GM21619 (cell line): ENCODE measurements at regions not wholly inside any gene's neighbourhood (a gene's known extent, or its start where the extent isn't known, plus 50 kb on each side); places are given as distances from the start of the nearest gene placed in this dataset.
A peak's percentile ranks its signal among the peaks of the same experiment; 100 is the strongest.

Experiments
- ATAC-seq: cut with Tn5 transposase; IDR thresholded peaks from one replicate; pipeline ENCODE4 v1.9.1; 2021; ENCODE audit not compliant: unreplicated experiment

- no peak for ATAC-seq
These were observed 127.2 kb downstream of the BBS10 start for GRCh38 chr12:76220980-76221379.

DNA sequence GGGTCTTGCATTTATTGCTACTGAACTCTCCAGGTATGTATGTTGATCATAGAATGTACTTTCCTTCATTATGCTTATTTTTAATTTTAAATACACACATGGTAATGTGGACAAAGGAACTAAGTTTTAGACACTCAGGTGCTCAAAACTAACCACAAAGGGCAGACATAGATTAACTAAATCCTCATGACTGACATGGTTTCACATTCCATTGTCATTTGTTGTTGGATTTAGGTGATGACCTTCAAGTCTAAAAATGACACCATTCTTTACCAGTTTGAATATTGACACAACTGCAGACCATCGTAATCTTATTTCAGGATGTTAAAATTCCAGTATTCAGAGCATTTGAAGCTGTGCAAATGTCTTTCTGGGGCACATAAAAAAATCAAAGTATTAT, 128.4 kb downstream of the BBS10 start:
- ATAC-seq, result no peak

GRCh38 chr12:76216585-76217472, 131.4 kb downstream of the BBS10 start:
- ATAC-seq, result no peak

- ATAC-seq, result no peak
These were observed 123.6 kb upstream of the NAP1L1 start for GRCh38 chr12:76208129-76208528.

DNA sequence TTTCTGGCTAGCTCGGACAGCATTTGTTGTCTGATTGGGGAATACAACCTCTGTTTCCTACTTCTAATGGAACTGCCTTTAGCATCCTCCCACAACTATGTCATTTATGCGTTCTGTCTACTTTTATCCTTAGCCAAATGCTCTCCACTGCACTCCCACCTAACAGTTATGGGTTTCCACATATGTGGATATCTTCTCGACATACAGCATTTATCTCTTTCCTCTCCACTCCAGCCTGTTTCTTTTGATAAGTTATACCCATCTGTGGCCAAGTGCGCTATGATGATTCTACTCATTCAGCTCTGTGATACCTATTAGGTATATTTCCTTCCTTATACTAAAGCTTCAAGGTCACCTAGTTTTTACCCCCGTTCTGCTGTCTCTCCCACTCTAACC, 122.2 kb upstream of the NAP1L1 start:
- no peak for ATAC-seq

GRCh38 chr12:76206039-76206676, 121.7 kb upstream of the NAP1L1 start:
- ATAC-seq, result no peak

DNA sequence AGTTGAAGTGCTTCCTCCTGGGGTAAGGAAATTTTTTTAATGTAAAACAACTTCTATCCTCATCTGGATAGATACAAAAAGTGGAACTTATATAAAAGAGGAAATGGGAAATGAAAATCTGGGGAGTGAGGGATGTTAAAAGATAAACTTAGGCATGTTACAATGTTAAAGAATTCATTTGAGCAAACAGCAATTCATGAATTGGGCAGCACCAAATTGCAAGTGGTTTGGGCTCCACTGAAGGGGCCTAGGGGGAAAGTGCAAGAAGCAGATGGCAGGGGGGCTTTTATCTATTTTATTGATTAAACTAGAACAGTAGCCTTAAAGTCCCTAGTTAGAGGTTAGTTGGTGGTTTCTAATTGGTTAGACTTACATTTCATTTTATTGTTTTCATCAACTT, 118.1 kb upstream of the NAP1L1 start:
- no peak for ATAC-seq

DNA sequence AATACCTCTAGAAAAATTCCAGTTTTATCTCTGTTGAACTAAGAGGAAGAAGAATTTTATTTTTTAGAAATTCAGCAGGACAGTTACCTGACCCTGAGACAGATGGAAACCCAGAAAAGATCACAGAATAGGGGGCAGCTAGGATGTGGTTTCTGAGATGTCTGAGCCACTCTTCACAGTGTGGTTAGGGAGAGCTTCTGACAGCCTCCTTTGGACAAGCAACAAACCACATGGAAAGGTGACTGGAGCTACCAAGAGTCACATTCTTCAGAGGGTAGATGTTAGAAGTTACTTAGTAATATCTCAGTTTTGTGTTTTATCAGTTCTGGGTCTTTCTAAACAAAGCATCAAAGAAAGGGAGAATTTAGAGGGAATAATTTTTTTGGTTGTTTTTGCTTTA, 117.3 kb upstream of the NAP1L1 start:
- no peak for ATAC-seq

GRCh38 chr12:76201316-76201715, 116.8 kb upstream of the NAP1L1 start:
- ATAC-seq, result no peak

GRCh38 chr12:76199808-76200207, 115.3 kb upstream of the NAP1L1 start:
- no peak for ATAC-seq

DNA sequence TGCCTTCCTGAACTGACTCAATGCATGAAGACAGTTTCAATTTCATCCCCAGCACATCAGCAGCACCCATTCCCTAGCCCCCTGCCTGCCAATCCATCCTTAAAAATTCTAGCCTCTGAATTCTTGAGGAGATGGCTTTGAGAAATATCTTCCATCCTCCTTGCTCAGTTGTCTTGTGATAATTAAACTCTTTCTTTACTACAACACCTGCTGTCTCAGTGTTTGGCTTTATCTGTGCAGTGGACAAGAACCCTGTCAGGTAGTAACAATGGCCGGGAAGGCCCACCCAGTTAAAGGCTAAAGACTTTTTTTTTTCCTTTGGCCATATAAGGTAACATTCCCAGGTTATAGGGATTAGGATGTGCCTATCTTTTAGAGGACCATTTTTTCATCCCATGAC, 114.4 kb upstream of the NAP1L1 start:
- ATAC-seq, result no peak

GRCh38 chr12:76197283-76197682, 112.8 kb upstream of the NAP1L1 start:
- no peak for ATAC-seq

DNA sequence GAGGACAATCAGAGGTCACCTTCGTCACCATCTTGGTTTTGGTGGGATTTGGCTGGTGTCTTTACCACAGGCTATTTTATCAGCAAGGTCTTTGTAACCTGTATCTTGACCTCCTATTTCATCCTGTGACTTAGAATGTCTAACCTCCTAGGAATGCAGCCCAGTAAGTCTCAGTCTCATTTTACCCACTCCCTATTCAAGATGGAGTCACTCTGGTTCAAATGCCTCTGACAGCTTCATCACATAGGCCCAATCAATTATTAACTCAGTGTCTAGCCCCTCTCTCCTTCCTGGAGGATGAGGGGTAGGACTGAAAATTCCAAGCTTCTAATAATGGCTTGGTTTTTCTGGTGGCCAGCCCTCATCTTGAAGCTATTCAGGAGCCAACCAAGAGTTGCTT, 111.4 kb upstream of the NAP1L1 start:
- no peak for ATAC-seq

GRCh38 chr12:76194724-76195123, 110.2 kb upstream of the NAP1L1 start:
- no peak for ATAC-seq

GRCh38 chr12:76193961-76194360, 109.5 kb upstream of the NAP1L1 start:
- no peak for ATAC-seq

GRCh38 chr12:76192416-76192815, 107.9 kb upstream of the NAP1L1 start:
- ATAC-seq, result no peak

- no peak for ATAC-seq
These were observed 105.8 kb upstream of the NAP1L1 start for GRCh38 chr12:76190299-76190698.

GRCh38 chr12:76189851-76190250, 105.4 kb upstream of the NAP1L1 start:
- ATAC-seq, result no peak

DNA sequence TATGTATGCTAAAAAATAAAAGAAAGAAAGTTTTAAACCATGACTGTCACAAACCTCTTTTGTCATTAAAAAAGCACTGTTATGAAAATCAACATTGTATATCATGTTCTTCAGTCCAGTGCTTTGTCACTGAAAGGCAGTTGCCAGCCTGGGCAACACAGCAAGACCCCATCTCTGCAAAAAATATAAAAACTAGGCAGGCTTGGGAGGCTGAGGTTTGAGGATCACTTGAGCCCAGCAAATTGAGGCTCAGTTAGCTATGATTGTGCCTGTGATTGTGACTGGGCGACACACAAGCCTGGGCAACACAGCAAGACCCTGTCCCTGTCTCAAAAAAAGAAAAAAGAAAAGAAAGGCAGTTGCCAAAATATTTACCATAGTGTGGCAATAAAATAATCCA, 102.7 kb upstream of the NAP1L1 start:
- no peak for ATAC-seq

- no peak for ATAC-seq
These were observed 101.8 kb upstream of the NAP1L1 start for GRCh38 chr12:76186131-76186906.

- peak; percentile 90 for ATAC-seq
These were observed 99.1 kb upstream of the NAP1L1 start for GRCh38 chr12:76183459-76184186.
